ENCODE measurements at regions not wholly inside any gene's neighbourhood (a gene's known extent, or its start where the extent isn't known, plus 50 kb on each side); places are given as distances from the start of the nearest gene placed in this dataset.

- TF ChIP-seq POLR2A (IDR thresholded peaks at IDR 0.05; ENCODE audit: low read depth, low read length) (no peak), POLR2AphosphoS5 (IDR thresholded peaks at IDR 0.05; ENCODE audit: low read depth, low read length) (no peak)
Measured at GRCh38 chr1:55448261-55448660, 233.1 kb upstream of the USP24 start.
